ENCODE measurements at regions not wholly inside any gene's neighbourhood (a gene's known extent, or its start where the extent isn't known, plus 50 kb on each side); places are given as distances from the start of the nearest gene placed in this dataset.
"Not testable (repeated sequence)": the region's sequence is repeated elsewhere in the genome, so short reads cannot be mapped to it uniquely, and the experiment has no call there.

DNA sequence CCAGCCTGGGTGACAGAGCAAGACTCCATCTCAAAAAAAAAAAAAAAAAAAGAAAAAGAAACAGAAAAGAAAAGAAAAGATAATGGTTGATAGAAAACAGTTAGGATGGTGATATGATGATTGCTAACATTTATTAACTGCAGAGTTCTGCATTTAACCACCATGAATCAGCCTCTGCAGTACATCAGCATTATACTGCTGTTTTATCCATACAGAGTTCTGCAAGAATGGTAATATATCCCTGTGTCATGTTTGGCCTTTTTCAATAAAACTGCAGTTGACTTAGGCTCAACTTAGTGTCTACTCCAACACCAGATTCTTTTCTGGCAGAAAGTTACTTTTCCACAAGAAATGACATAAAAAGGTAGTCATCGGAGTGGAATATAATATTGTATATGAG lies 62.6 kb downstream of the DUSP6 start:
- DNase-seq = no peak

GRCh38 chr12:89288959-89289358 lies 63.3 kb downstream of the DUSP6 start:
- no peak for DNase-seq

DNA sequence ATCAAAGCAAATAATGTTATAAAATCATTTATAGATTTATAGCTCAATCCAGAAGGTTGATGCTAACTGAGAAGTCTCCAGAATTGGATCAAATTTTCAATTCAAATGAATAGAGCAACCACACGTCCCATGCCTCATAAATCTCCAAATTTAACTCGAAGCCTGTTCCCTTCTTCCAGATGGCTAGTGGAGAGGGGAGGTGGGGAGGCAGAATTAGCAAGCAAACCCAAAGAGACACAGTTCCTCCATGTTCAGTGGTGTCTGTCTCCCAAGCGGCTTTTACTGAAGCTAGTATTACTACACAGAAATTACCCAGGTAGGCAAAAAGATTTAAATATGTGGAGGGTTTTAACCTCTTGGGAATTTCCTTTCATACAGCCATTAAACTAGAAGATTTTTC lies 65.8 kb downstream of the DUSP6 start:
- DNase-seq = no peak

DNA sequence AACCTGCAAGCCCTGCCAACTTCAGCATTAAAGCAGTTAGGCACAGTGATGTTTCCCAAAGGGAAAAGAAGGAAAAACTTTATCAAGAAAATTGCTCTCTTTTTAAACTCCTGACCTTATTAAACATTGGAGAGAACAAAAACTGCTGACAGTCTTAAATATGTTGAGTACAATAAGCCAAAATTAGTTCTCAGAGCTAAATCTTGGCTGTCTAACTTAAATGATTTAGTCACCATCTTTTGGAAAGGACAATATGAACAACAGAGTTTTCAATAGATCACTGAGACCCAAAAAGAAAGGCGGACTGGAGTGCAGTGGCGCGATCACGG lies 70.8 kb downstream of the DUSP6 start:
- no peak for DNase-seq

GRCh38 chr12:89280833-89281538 lies 71.3 kb downstream of the DUSP6 start:
- DNase-seq = peak; percentile 38

- DNase-seq = no peak
Measured at GRCh38 chr12:89279499-89279898, 72.8 kb downstream of the DUSP6 start.

- DNase-seq = no peak
Measured at GRCh38 chr12:89278862-89279261, 73.4 kb downstream of the DUSP6 start.

GRCh38 chr12:89278169-89278568 lies 74.1 kb downstream of the DUSP6 start:
- DNase-seq = no peak

DNA sequence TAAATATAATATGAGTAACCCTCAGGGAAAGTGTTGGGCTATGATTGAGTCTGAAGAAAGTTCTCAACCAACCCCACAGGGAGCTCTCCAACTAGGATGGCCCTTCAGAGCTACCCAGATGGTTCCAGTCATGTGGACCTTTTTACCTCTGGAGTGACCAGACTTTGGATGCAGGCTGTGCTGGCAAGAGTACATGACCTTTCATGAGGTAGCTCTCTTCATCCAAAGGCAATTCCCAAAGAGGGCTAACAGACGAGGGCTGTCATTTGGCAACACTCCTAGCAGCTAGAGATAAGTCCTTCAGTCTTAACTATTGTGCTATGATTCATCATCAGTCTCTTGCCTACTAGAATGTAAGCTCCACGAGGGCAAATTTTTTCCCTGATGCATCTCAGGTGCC lies 75.4 kb downstream of the DUSP6 start:
- no peak for DNase-seq

- no peak for DNase-seq
Measured at GRCh38 chr12:89273525-89273924, 78.8 kb downstream of the DUSP6 start.

GRCh38 chr12:89270548-89270947 lies 81.8 kb downstream of the DUSP6 start:
- no peak for DNase-seq

DNA sequence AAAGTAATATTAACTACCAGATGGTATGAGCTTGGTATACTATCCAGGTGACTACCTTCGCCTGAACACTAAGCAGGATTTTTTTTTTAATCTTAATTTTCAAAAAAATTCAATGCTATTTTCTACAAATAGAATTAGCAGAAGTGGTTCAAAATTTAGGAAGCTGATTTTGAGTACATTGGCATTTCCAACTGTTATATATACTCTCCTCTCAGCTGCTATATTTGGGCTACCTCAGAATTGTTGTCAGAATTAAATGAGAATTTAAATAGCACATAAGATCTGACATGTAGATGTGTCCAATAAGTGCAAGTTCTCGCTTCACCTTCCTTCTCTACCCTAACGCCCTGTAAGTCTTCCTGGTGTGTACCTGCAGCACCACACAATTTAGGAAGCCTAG lies 83.1 kb downstream of the DUSP6 start:
- DNase-seq = no peak

DNA sequence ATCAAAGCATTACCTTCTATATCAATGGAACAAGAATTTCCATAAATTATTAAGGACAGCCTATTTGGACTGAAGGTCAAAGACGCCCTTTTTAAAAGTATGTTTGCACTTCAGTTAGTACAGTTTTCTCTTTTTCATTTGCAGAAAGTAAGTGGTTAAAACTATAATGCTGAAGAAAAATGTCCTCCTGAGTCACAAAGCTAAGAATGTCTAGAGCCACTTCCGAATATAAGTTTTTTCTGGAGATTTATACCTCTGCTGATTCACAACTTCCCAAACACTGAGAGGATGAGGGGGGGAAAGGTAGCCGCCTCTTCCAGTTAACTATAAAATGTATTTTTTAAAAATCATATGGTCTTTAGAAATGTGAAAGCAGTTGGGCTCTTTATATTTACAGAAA lies 84.9 kb downstream of the DUSP6 start:
- DNase-seq = no peak

GRCh38 chr12:89266574-89267188 lies 85.6 kb downstream of the DUSP6 start:
- DNase-seq = not testable (repeated sequence)

DNA sequence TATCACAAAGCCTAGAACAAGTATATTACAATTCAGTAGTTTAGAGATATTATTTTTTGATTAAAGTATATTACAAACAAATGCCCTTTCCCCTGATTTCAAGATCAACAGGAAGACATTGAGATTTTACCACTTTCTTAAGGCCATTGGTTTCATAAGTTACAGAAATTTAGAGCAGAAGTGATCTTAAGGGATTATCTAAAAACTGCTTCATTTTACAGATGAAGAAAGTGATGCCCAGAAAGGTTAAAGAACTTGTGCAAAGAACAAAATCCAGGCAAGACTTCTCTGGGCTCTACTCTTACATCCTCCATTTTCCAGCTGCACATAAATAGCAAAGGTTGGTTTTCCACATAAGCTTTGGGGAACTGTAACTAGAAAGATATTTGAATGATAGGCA lies 87.5 kb downstream of the DUSP6 start:
- no peak for DNase-seq

- no peak for DNase-seq
Measured at GRCh38 chr12:89263900-89264299, 88.4 kb downstream of the DUSP6 start.

GRCh38 chr12:89262855-89263552 lies 89.3 kb downstream of the DUSP6 start:
- no peak for DNase-seq

DNA sequence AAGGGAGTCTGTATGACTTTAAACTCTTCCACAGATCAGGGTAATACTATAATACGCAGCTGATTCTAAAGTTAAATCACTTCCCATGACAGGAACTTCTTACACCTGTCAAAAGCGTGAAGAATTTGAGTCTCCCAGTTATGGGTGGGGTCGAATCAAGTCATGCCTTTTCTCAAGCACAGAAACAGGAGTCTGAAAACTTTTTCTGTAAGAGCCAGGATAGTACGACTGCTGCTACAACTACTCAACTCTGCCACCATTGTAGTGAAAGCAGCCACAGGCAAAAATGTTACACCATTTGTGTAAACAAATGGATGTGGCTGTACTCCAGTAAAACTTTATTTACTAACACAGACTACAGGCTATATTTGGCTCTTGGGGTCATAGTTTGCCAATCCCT lies 90.3 kb downstream of the DUSP6 start:
- no peak for DNase-seq

DNA sequence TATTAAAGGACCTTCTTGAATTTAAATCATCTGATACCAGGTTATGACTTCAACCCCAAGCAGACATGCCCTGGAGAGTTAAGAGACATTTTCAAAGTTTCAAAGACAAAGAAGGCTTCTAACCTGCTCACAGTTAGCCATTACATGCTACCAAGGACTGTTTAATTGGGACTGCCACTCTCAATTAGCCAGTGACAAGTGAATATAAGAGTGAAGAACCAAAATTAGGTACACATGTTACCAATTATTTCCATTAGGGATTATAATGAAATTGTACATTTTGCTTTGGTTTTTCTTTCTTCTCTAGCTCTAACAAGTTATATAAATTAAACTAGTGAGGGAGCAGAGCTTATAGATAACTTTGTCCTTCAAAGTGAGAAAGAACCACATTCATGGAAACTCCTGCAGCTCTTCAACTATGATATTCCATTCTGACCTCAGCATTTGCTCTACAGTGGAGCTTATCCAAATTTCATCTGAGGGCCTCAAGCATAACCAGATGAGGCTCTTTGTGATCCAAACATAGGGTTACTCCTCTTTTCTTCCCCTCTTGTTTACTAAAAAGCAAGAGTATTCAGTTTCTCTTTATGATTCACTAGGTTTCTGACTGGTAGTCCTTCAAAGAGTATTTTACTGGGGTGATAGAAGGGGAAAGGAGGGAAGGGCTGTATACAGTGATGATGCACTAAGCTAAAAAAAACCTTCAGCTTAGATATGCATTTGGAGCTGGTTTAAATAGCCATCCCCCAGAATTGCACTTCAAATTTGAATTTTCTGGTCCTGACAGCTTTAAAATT lies 91.3 kb downstream of the DUSP6 start:
- no peak for DNase-seq

- no peak for DNase-seq
Measured at GRCh38 chr12:89259821-89260220, 92.5 kb downstream of the DUSP6 start.

DNA sequence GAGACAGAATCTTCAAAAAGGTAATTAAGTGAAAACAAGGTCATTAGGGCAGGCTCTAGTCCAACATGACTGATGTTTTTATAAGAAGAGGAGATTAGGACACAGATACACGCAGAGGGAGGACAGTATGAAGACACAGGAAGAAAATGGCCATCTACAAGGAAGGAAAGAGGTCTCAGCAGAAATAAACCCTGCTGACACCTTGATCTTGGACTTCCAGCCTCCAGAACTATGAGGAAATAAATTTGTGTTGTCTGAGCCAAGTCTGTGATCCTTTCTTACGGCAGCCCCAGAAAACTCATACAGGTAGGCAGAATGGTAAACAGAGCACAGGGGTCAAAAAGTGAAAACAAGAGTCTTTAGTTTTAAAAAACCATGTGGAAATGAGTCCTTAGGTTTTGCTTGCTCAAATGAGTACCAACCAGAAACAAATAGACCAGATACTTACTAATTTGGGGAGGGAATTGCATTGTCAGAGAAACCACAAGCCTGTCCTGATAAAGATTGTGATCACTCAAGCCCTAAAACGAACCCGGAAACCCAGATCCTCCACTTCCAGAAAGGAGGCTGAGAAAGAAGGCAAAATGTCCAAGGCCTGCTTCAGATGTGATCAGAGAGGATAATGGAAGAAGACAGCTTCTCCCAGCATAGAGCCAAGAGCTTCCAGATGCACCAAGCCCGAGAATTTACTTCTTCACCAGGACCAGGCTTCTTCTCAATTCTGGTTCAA lies 93.9 kb downstream of the DUSP6 start:
- no peak for DNase-seq

DNA sequence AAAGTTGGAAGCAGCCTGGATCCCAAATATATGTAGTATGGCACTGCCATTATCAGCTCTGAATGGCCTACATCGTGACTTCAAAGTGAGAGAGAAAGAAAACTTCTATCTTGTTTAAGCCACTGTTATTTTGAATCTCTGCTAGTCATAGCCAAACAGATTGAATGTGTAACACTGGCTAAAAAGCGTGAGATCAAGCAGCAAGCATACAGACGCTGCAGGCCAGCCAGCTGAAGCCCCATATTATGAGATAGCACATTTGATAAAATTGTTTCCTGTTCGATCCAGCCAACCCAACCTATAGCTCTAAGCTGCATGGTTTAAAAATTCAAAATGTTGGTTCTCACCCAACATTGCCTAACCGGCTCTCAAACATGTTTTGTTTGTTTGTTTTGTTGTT lies 95.0 kb downstream of the DUSP6 start:
- no peak for DNase-seq

DNA sequence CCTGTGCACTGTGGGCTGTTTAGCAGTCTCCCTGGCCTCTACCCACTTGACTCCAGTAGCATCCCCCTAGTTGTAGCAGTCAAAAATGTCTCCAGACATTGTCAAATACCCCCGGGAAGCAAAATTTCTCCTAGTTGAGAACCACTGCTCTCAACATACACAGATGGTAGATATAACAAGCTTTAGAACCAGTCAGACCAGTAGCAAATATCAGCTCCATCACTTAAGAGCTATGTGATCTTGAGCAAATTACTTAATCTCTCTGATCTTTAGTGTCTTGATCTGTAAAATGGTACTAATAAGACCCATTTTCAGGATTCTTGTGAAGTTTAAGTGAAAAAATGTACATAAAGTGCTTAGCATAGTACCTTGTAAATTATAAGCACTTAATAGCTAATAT lies 96.2 kb downstream of the DUSP6 start:
- no peak for DNase-seq
